ENCODE measurements at regions not wholly inside any gene's neighbourhood (a gene's known extent, or its start where the extent isn't known, plus 50 kb on each side); places are given as distances from the start of the nearest gene placed in this dataset.

- Histone ChIP-seq H3K27me3 (ENCODE audit: control insufficient read depth in 2 of 2, insufficient read depth in 1 of 2, low read length in 1 of 2) (no peaks in the 10 kb centered on the region), H3K4me3 (ENCODE audit: low read length in 2 of 2) (no peak overlapping the region), H3K36me3 (ENCODE audit: control insufficient read depth in 2 of 2, insufficient read depth in 2 of 2, low read length in 1 of 2) (no peaks in the 10 kb centered on the region), H3K4me1 (ENCODE audit: control insufficient read depth in 2 of 2, insufficient read depth in 2 of 2, low read length in 2 of 2) (no peaks in the 10 kb centered on the region), H3K9me3 (ENCODE audit: control insufficient read depth in 2 of 2, insufficient read depth in 1 of 2, low read length in 1 of 2) (no peaks in the 10 kb centered on the region), H3K27ac (ENCODE audit: low read depth in 1 of 2, low read length in 1 of 2) (no peak overlapping the region)
- no peak for DNase-seq (ENCODE audit: low read depth in 6 of 9, low spot score in 9 of 9)
- 40% methylated on average over 2 of the region's 2 CpGs for WGBS
Observed at GRCh38 chr4:84385203-84385602, 113.9 kb downstream of the NKX6-1 start.

- H3K9me3 ChIP-seq (ENCODE audit: control insufficient read depth in 2 of 2, insufficient read depth in 1 of 2, low read length in 1 of 2), result no peaks in the 10 kb centered on the region
- no peaks in the 10 kb centered on the region for H3K4me1 ChIP-seq (ENCODE audit: control insufficient read depth in 2 of 2, insufficient read depth in 2 of 2, low read length in 2 of 2)
- no peaks in the 10 kb centered on the region for H3K36me3 ChIP-seq (ENCODE audit: control insufficient read depth in 2 of 2, insufficient read depth in 2 of 2, low read length in 1 of 2)
- 63% methylated on average over 1 of the region's 1 CpG for WGBS
- no peak overlapping the region for H3K4me3 ChIP-seq (ENCODE audit: low read length in 2 of 2)
- no peak overlapping the region for H3K27ac ChIP-seq (ENCODE audit: low read depth in 1 of 2, low read length in 1 of 2)
- no peaks in the 10 kb centered on the region for H3K27me3 ChIP-seq (ENCODE audit: control insufficient read depth in 2 of 2, insufficient read depth in 1 of 2, low read length in 1 of 2)
- DNase-seq (ENCODE audit: low read depth in 6 of 9, low spot score in 9 of 9), result no peak
Observed at GRCh38 chr4:84384801-84385200, 114.3 kb downstream of the NKX6-1 start.

- H3K27me3 ChIP-seq (ENCODE audit: control insufficient read depth in 2 of 2, insufficient read depth in 1 of 2, low read length in 1 of 2), result no peaks in the 10 kb centered on the region
- no peaks in the 10 kb centered on the region for H3K36me3 ChIP-seq (ENCODE audit: control insufficient read depth in 2 of 2, insufficient read depth in 2 of 2, low read length in 1 of 2)
- no peak overlapping the region for H3K27ac ChIP-seq (ENCODE audit: low read depth in 1 of 2, low read length in 1 of 2)
- no peaks in the 10 kb centered on the region for H3K4me1 ChIP-seq (ENCODE audit: control insufficient read depth in 2 of 2, insufficient read depth in 2 of 2, low read length in 2 of 2)
- DNase-seq (ENCODE audit: low read depth in 6 of 9, low spot score in 9 of 9), result no peak
- no peak overlapping the region for H3K4me3 ChIP-seq (ENCODE audit: low read length in 2 of 2)
- no peaks in the 10 kb centered on the region for H3K9me3 ChIP-seq (ENCODE audit: control insufficient read depth in 2 of 2, insufficient read depth in 1 of 2, low read length in 1 of 2)
Observed at GRCh38 chr4:84381759-84382158, 117.3 kb downstream of the NKX6-1 start.

GRCh38 chr4:84379917-84380641 lies 119.0 kb downstream of the NKX6-1 start:
- Histone ChIP-seq H3K4me3 (ENCODE audit: low read length in 2 of 2) (no peak overlapping the region), H3K27me3 (ENCODE audit: control insufficient read depth in 2 of 2, insufficient read depth in 1 of 2, low read length in 1 of 2) (no peaks in the 10 kb centered on the region), H3K27ac (ENCODE audit: low read depth in 1 of 2, low read length in 1 of 2) (no peak overlapping the region), H3K4me1 (ENCODE audit: control insufficient read depth in 2 of 2, insufficient read depth in 2 of 2, low read length in 2 of 2) (no peaks in the 10 kb centered on the region), H3K36me3 (ENCODE audit: control insufficient read depth in 2 of 2, insufficient read depth in 2 of 2, low read length in 1 of 2) (no peaks in the 10 kb centered on the region), H3K9me3 (ENCODE audit: control insufficient read depth in 2 of 2, insufficient read depth in 1 of 2, low read length in 1 of 2) (no peaks in the 10 kb centered on the region)
- WGBS, result 38% methylated on average over 13 of the region's 13 CpGs
- no peak for DNase-seq (ENCODE audit: low read depth in 6 of 9, low spot score in 9 of 9)

GRCh38 chr4:84378983-84379382 lies 120.1 kb downstream of the NKX6-1 start:
- Histone ChIP-seq H3K27ac (ENCODE audit: low read depth in 1 of 2, low read length in 1 of 2) (no peak overlapping the region), H3K27me3 (ENCODE audit: control insufficient read depth in 2 of 2, insufficient read depth in 1 of 2, low read length in 1 of 2) (no peaks in the 10 kb centered on the region), H3K4me1 (ENCODE audit: control insufficient read depth in 2 of 2, insufficient read depth in 2 of 2, low read length in 2 of 2) (no peaks in the 10 kb centered on the region), H3K36me3 (ENCODE audit: control insufficient read depth in 2 of 2, insufficient read depth in 2 of 2, low read length in 1 of 2) (no peaks in the 10 kb centered on the region), H3K9me3 (ENCODE audit: control insufficient read depth in 2 of 2, insufficient read depth in 1 of 2, low read length in 1 of 2) (no peaks in the 10 kb centered on the region), H3K4me3 (ENCODE audit: low read length in 2 of 2) (no peak overlapping the region)
- 13% methylated on average over 4 of the region's 4 CpGs for WGBS
- DNase-seq (ENCODE audit: low read depth in 6 of 9, low spot score in 9 of 9), result no peak

- H3K9me3 ChIP-seq (ENCODE audit: control insufficient read depth in 2 of 2, insufficient read depth in 1 of 2, low read length in 1 of 2), result no peaks in the 10 kb centered on the region
- 55% methylated on average over 5 of the region's 5 CpGs for WGBS
- DNase-seq (ENCODE audit: low read depth in 6 of 9, low spot score in 9 of 9), result no peak
- H3K4me1 ChIP-seq (ENCODE audit: control insufficient read depth in 2 of 2, insufficient read depth in 2 of 2, low read length in 2 of 2), result no peaks in the 10 kb centered on the region
- H3K27ac ChIP-seq (ENCODE audit: low read depth in 1 of 2, low read length in 1 of 2), result no peak overlapping the region
- H3K27me3 ChIP-seq (ENCODE audit: control insufficient read depth in 2 of 2, insufficient read depth in 1 of 2, low read length in 1 of 2), result no peaks in the 10 kb centered on the region
- no peak overlapping the region for H3K4me3 ChIP-seq (ENCODE audit: low read length in 2 of 2)
- H3K36me3 ChIP-seq (ENCODE audit: control insufficient read depth in 2 of 2, insufficient read depth in 2 of 2, low read length in 1 of 2), result no peaks in the 10 kb centered on the region
Observed at GRCh38 chr4:84378356-84378755, 120.7 kb downstream of the NKX6-1 start.

GRCh38 chr4:84366907-84367306 lies 132.2 kb downstream of the NKX6-1 start:
- WGBS, result 95% methylated on average over 2 of the region's 2 CpGs
- H3K4me1 ChIP-seq (ENCODE audit: control insufficient read depth in 2 of 2, insufficient read depth in 2 of 2, low read length in 2 of 2), result no peaks in the 10 kb centered on the region
- no peaks in the 10 kb centered on the region for H3K36me3 ChIP-seq (ENCODE audit: control insufficient read depth in 2 of 2, insufficient read depth in 2 of 2, low read length in 1 of 2)
- H3K27me3 ChIP-seq (ENCODE audit: control insufficient read depth in 2 of 2, insufficient read depth in 1 of 2, low read length in 1 of 2), result no peaks in the 10 kb centered on the region
- H3K9me3 ChIP-seq (ENCODE audit: control insufficient read depth in 2 of 2, insufficient read depth in 1 of 2, low read length in 1 of 2), result no peaks in the 10 kb centered on the region
- no peak overlapping the region for H3K4me3 ChIP-seq (ENCODE audit: low read length in 2 of 2)
- no peak overlapping the region for H3K27ac ChIP-seq (ENCODE audit: low read depth in 1 of 2, low read length in 1 of 2)
- DNase-seq (ENCODE audit: low read depth in 6 of 9, low spot score in 9 of 9), result no peak

- H3K36me3 ChIP-seq (ENCODE audit: control insufficient read depth in 2 of 2, insufficient read depth in 2 of 2, low read length in 1 of 2), result no peaks in the 10 kb centered on the region
- H3K4me1 ChIP-seq (ENCODE audit: control insufficient read depth in 2 of 2, insufficient read depth in 2 of 2, low read length in 2 of 2), result no peaks in the 10 kb centered on the region
- no peak for DNase-seq (ENCODE audit: low read depth in 6 of 9, low spot score in 9 of 9)
- H3K4me3 ChIP-seq (ENCODE audit: low read length in 2 of 2), result no peak overlapping the region
- H3K9me3 ChIP-seq (ENCODE audit: control insufficient read depth in 2 of 2, insufficient read depth in 1 of 2, low read length in 1 of 2), result peaks cover 0 to 3% of the 10 kb centered on the region in 2 donors
- no peak overlapping the region for H3K27ac ChIP-seq (ENCODE audit: low read depth in 1 of 2, low read length in 1 of 2)
- no peaks in the 10 kb centered on the region for H3K27me3 ChIP-seq (ENCODE audit: control insufficient read depth in 2 of 2, insufficient read depth in 1 of 2, low read length in 1 of 2)
- WGBS, result 66% methylated on average over 3 of the region's 3 CpGs
Observed at GRCh38 chr4:84366161-84366560, 132.9 kb downstream of the NKX6-1 start.

GRCh38 chr4:84362896-84363655 lies 136.0 kb downstream of the NKX6-1 start:
- no peak for DNase-seq (ENCODE audit: low read depth in 6 of 9, low spot score in 9 of 9)
- Histone ChIP-seq H3K36me3 (ENCODE audit: control insufficient read depth in 2 of 2, insufficient read depth in 2 of 2, low read length in 1 of 2) (no peaks in the 10 kb centered on the region), H3K9me3 (ENCODE audit: control insufficient read depth in 2 of 2, insufficient read depth in 1 of 2, low read length in 1 of 2) (peaks cover 0 to 3% of the 10 kb centered on the region in 2 donors), H3K27ac (ENCODE audit: low read depth in 1 of 2, low read length in 1 of 2) (no peak overlapping the region), H3K4me3 (ENCODE audit: low read length in 2 of 2) (no peak overlapping the region), H3K4me1 (ENCODE audit: control insufficient read depth in 2 of 2, insufficient read depth in 2 of 2, low read length in 2 of 2) (no peaks in the 10 kb centered on the region), H3K27me3 (ENCODE audit: control insufficient read depth in 2 of 2, insufficient read depth in 1 of 2, low read length in 1 of 2) (no peaks in the 10 kb centered on the region)
- WGBS, result 83% methylated on average over 10 of the region's 10 CpGs

Data from thymus (tissue), 11 donors.